NOMO-1 (cell line): ENCODE measurements at regions not wholly inside any gene's neighbourhood (a gene's known extent, or its start where the extent isn't known, plus 50 kb on each side); places are given as distances from the start of the nearest gene placed in this dataset.
"Not testable (repeated sequence)": the region's sequence is repeated elsewhere in the genome, so short reads cannot be mapped to it uniquely, and the experiment has no call there.

ENCODE experiments used
- DNase-seq, 2 experiments: peaks; one replicate each; lab custom pipeline; 2025; ENCODE audit not compliant: unreplicated experiment in 2 of 2; lab: John Stamatoyannopoulos, UW

DNA sequence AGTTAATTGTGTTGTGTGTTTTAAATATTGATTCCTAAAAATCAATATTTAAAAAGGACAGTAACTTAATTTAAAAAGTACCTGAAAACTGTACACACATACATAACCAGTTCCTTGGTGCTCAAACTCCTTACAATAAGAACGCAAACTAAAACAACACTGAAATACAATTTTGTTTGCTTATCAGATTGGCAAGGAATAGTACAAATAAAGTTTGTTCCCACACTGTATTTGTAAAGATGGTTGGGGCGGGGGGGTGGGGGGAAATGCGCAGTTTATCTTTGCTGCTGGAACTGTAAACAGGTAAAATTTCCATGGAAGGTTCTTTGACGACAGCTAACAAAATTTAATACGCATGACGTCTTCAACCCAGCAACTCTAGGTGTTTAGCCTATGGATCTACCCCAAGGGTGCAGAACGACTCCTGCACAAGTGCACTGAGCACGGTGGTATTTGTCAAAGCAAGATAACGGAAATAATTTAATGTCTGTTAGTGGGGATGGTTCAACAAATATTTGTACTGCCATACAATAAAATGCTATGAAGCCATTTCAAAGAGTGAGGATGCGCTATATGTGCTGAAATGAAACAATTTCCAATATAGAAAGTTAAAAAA is 96.5 kb downstream of the ING1 start:
- DNase-seq: no peak

DNA sequence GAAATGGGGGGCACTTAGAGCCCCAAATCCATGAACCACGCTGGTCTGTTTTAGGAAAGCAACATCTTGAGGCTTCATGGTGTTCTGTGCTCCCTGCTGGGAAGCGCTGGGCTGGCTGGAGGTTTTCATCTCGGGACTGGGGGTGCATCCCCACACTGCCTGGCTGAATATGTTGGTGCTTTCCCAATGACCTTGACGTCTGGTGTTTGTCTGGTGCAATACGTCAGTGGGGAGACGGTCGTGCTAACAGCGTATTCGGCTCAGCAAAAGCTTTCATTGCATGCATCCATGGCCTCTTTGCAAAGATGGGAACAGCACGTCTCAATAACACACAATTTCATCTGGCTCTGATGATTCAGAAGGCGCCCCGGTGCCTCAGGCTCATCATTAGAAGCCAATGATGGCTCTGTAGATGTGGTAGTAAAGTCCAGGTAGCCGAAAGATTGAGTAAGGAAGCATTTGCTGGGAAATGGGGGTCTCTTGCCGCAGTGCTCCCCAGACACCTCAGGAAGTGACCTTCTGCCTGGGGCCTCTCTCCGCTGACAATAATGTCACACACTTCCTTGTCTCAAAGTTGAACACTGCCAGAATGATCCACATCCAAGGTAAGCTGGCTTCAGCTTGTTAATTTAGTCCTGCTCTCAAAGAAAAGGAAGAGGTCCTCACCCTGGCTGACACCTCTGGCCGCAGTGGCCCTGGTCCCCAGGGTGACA is 97.7 kb downstream of the ING1 start:
- DNase-seq: no peak

DNA sequence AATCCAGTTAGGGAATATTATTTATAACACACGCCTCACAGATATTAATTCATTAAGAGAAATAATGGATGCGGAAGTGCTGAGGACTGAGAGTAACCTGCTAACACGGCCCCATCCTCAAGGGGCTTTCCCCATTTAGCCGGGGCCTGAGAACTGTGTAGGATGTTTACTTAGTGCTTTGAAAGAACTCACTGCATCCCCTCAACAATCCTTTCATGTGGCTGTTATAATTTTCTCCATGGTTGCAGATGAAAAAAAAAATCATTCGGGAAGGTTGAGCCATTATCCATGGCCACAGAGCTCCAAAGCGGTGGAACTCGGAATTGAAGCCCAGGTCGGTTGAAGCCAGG is 98.2 kb downstream of the ING1 start:
- DNase-seq: no peak

DNA sequence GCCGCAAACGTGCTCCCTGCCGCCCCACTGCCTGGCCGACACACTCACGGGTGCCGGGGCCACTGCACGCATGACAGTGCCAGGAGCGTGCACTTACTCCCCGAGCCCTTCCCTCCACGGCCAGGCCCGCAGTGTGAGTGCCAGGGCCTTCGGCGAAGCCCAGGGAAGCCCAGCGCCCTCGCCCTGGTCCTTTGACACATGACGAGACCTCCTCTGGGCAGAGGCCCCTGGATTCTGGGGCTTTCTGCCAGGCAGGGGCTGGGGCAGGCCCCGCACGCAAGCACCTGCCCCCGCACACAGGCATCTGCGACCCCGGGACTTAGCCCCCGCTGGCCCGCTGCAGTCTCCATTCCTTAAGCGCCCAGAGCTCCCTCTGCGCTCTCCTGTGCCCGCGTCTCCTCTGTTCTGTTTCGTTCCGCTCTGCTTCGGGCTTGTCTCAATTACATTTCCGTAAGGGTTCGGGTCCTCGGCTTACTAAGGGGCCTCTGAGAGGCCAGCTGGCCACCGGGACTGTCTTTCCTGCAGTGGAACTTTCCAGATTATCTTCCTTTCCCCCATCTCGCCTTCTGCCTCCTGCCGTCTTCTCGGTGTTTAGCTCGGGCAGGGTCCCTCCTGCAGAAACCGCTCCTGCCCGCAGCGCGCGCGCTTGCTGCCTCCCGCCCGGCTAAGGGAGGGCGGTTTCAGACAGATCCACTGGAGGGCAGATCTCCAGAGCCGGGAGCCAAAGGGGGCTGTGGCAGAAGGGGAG is 98.8 kb downstream of the ING1 start:
- DNase-seq: no peak

DNA sequence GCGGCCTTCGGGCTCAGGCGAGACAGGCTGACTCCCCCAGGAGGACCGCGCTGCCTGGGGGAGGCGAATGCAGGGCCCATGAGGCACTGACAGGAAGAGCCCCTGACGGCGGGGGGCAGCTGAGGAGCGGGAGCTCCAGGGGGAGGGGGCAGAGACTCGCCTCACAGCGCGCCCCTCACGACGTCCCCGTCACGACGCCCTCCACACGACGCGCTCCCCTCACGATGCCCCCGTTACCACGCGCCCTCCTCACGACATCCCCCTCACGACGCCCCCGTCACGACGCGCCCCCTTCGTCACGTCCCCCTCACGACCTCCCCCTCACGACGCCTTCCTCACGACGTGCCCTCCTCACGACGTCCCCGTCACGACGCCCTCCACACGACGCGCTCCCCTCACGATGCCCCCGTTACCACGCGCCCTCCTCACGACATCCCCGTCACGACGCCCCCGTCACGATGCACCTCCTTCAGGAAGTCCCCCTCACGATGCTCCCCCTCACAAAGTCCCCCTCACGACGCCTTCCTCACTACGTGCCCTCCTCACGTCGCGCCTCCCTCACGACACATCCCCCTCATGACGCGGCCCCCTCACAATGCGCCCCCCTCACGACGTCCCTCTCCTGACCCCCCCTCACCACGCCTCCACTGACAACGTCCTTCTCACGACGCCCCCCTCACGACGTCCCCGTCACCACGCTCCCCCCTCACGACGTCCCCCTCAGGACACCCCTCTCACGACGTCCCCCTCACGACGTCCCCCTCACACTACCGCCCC is 99.6 kb downstream of the ING1 start:
- DNase-seq: no peak

DNA sequence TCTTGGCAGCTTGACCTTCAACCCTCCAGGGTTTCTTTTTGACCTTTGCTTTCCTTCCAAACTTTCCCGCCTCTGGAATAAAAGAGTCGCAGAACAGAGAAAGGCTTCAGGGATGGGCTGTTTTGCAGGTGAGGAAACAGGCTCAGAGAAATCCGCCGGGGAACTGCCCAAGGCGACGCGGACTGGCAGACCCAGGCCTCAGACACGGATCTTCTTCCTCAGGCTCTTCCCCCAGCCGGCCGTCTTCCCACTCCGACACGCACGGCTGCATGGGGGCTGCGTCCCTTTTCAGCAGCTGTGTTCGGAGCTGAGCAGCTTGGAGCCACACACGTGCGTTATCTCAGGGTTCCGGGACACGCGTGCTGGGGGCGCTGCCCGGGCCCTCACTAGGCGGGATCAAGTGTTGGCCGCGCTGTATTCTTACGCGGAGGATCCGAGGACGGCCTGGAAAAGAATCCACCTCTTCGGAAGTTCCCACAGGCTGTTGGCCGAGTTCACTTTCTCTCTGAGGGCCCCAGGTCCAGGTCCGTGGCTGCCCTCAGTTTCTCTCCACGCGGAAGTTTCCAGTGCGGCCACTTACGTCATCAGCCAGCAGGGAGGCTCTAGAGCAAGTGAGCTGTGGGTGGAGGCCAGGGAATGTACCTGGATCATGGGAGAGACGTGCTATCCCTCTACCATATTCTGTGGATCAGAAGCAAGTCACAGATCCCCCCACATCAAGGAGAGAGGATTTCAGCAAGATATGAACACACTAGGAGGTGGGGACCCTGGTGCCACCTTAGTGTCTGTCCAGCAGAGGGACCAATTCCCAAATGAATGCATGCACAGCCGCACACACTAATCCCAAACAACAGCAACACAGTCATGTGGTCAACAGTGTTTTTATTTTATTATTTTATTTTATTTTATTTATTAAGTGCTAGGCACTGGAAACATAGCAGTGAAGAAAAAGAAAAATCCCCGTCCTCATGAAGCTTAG is 100.4 kb downstream of the ING1 start:
- no peak for DNase-seq

DNA sequence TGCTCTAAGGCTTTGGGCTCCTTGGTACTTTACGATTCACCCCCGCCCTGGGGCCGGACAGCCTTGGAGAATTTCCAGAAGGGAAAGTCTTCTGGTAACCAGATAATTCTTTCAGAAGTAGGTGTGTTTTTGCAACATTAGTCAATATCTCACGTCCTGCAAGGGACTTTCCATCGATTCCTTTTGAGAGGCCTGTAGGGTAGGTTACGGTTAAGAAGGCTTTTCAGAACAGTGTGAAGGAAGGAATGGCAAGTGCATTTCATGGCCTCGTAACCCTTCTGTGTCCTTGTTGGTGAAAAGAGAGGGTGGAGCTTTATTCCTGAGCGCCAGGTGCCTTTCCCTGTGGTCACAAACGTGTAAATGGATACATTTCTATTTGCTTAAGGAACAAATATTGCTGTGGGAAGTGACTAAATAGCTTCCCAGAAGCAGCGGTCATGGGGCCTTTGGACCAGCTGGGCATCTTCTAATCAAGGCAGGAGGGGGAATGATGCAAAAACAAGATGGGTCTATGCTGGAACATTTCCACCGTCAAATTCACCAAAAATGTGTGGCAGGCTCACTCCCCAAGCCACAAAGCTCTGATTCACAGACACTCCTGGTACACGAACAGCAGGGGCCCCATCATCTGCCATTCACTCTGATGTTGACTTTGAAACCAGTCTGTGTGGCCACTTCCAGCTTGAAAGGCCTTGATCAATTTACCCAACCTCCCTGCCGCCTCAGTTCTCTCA is 99.2 kb downstream of the ANKRD10 start:
- DNase-seq: no peak

DNA sequence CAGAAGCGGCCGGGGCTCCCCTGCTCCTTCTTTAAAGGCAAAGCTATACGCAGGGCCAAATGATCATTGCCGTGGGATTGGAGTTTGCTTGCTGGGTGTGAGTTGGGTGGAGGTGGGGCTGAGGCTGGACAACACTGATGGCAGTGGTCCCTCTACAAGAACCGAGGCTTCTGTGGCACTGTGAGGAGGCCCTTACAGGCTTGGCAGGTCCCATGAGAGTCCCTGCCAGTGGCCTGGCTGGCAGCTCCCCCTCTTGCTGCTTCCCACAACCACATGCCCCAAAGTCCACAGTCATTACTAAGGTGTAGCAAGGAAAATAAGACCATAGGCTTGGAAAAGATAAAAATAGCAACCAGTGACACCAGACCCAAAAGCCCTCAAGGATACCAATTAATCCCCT is 98.4 kb downstream of the ANKRD10 start:
- DNase-seq: no peak

DNA sequence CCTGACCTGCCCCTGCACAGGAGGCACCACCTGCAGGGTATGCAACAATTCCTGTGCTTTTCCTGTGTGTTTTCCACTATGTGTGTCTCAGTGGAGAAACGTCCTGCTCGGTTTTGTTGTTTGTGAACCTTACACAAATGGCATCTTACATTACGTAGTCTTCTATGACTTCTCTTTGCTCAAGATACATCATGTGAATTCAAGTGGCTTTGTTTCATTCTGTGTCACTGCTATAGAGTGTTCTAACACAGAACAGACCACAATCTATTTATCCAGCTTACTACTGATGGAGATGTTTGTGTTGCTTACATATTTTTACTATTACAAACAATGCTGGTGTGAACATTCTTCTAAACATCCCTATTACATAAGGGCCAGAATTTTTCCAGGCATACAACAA is 97.7 kb downstream of the ANKRD10 start:
- DNase-seq: no peak

DNA sequence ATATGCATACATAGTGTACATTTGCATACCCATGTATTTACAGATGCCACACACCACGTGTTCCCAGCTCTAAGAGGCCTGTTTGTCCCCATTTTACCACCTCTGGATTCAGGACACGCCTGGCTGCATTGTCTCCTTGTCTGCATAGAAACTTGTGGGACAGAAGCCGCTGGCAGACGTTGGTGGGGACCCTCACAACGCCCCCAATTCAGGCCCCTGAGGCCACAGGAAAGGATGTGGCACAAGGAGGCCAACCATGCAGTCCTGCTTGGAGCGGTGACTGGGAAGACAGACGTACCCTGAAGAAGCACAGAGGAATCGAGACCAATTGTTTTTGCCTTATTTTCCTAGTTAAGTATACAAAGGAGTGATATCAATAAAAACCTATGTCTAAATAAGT is 96.1 kb downstream of the ANKRD10 start:
- DNase-seq: no peak

DNA sequence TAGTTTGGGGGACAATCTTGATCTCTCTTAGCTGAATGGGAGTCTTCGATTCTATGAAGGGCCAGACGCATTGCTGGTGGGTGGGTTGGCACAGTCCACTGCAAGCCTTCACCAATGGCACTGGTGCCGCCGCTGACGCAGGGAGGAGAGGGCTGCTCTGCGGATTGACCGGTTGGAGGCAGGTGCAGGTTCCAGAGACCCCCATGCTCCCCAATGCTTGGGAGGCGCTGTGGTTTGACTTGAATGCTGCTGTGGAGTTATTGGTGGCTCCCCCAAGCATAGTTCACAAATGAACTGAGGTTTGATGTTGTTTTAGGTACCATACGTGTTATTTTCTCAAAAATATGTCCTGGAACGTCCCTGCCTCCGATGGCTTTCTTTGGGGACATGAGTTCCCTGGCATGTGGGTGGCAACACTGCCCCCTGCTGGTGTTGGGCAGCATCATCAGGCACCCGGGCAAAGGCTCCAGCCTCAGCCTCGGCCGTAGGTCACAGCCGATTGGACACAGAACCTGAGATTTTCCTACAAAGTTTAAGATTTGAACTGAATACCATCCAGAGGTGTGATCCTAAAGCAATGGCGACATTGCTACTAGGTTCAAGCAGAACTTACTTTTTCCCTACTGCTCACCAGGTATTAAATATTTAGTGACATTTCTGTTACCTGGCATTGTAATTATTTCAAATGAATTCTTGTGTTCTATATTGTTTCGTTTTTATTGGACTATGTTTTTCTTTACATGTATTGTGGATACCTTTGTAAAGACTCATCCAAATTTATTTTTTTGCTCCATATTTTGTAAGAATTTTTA is 95.5 kb downstream of the ANKRD10 start:
- DNase-seq: peak; percentile 14 to 63

DNA sequence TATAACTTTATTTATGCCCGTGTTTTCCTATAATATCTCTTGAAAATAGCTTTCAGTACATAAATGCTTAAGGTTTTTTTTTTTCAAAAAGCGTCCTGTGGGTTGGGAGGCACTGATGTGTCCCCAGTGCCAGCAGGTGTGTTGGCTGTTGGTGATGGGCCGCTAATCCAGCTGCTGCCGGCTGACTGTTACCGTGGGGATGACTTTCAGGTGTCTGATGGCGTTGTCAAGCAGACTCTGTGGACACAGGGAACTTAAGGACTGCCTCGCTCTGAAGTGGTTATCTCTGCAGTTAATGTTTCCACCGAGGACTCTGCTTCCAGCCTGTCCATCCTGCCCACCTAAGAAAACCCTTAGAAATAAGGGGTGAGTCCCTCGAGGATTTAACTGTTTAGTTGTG is 94.5 kb downstream of the ANKRD10 start:
- no peak for DNase-seq

DNA sequence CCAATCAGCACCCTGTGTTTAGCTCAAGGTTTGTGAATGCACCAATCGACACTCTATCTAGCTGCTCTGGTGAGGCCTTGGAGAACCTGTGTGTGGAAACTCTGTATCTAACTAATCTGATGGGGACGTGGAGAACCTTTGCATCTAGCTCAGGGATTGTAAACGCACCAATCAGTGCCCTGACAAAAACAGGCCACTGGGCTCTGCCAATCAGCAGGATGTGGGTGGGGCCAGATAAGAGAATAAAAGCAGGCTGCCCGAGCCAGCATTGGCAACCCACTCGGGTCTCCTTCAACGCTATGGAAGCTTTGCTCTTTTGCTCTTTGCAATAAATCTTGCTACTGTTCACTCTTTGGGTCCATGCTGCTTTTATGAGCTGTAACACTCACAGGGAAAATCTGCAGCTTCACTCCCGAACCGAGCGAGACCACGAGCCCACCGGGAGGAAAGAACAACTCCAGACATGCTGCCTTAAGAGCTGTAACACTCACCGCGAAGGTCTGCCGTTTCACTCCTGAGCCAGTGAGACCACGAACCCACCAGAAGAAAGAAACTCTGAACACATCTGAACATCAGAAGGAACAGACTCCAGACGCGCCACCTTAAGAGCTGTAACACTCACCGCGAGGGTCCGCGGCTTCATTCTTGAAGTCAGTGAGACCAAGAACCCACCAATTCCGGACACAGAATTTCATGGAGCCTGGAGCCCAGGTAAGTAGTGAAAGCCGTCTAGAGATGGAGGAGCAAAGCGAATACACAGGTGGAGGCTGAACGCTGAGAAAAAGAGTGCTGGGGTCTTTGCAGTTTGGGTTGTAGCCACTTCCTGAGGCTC is 92.8 kb downstream of the ANKRD10 start:
- not testable (repeated sequence) for DNase-seq

DNA sequence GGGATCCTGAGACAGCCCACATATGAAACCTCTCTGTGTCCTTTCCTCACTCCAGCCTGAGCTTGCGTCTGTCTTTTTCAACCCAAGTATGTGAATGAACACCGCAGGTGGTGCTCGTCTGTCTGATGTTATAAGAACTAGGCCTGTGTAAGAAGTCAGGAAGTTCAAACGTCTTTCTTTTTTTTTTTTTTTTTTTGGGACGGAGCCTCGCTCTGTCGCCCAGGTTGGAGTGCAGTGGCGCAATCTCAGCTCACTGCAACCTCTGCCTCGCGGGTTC is 92.3 kb downstream of the ANKRD10 start:
- no peak for DNase-seq

DNA sequence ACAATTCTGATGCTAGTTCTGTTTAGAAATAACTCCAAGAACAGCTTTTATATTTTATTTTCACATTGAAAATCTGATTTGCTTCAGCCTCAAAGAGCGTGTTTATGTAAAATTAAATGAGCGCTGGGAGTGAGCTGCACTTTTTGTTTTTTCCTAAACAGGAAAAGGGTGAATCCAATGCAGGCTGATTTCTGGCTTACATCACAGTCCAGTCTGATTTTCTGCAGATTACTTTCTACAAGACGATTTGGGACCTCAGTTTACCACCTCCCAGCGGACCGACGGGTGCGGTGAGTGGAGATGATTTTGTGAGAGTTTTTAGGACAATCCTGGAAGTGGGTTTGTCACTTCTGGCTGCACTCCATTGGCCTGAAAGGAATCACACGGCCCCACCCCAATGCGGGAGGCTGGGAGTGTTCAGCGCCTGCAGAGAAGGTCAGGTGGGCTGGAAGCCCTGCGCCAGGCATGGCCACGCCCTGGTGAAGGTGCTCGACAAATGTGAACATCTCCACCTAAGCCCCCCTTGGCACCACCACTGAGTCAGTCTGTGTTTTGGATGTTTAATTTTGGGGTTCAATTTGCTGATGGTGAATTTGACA is 90.1 kb downstream of the ANKRD10 start:
- no peak for DNase-seq

DNA sequence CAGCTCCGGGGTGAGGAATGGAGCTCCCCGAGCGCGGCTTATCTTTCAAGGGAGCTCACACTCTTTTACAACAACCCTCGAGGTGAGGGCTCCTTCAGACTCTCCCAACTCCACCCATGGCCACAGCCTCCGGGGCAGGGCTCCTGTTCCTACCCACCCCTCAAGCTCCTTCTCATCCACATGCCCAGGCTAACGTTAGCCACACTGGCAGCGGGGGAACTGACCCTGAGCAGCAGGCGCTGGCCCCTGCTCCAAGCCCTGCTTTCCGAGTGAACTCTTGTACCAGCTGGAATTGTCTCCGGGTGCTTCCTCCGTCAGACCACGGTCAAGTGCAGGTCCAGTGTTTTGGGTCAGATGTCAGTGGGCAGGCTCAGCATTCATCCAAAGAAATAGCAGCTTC is 89.4 kb downstream of the ANKRD10 start:
- DNase-seq: no peak

DNA sequence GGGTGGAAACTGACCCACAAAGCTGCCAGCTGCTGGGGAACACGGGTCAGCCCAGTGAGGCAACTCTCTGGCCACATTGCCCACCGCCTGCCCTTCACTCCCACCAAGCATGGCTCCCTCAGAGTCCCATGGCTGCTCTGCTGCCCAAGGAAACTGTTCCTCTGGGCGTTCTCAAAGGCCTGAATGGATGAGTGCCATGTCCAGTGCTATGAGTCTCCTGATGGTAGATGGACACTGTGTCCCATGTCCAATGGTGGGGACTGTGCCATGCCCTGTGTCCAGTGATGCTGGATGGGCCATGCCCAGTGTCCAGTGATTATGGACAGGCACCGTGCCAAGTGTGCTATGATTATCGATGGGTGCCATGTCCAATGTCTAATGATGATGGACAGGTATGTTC is 88.8 kb downstream of the ANKRD10 start:
- DNase-seq: no peak
